PC-3 (cell line): ENCODE measurements at regions not wholly inside any gene's neighbourhood (a gene's known extent, or its start where the extent isn't known, plus 50 kb on each side); places are given as distances from the start of the nearest gene placed in this dataset.

Experiments
- ATAC-seq: fragments of 200-7000 bp; cut with Tn5 transposase; 2 replicates; pipeline ENCODE4 v1.9.1; 2020; ENCODE audit warnings: mild to moderate bottlenecking, moderate library complexity
- BruUV-seq: library from RNA; stranded (reverse); fragments of 400-500 nt; replicated peaks from 2 replicates; lab custom pipeline; 2021; lab: Mats Ljungman, UMichigan
- CTCF ChIA-PET: fragments of 300-600 bp; sonication (Branson Sonifier 250); formaldehyde crosslinking; loops from one replicate; lab custom pipeline; 2022; ENCODE audit warnings: antibody characterized with exemption; lab: Charles Lee
- POLR2A ChIA-PET: fragments of 300-600 bp; sonication (Branson Sonifier 250); formaldehyde crosslinking; loops from one replicate; lab custom pipeline; 2022; ENCODE audit warnings: antibody characterized with exemption; ENCODE audit not compliant: unreplicated experiment; lab: Charles Lee
- DNase-seq: peaks from one replicate; pipeline ENCODE4 v3.0.0-alpha.2; 2015
- H2AFZ ChIP-seq: fragments of 300-600 bp; sonication (generic); 2 replicates; pipeline ENCODE4 v1.6.0; 2016; ENCODE audit warnings: antibody characterized with exemption, low read length
- H3F3A ChIP-seq: fragments of 300-600 bp; sonication (generic); one replicate; pipeline ENCODE4 v1.6.0; 2017; ENCODE audit warnings: antibody characterized with exemption, low read length, control low read depth, mild to moderate bottlenecking; ENCODE audit not compliant: unreplicated experiment
- H3K27ac ChIP-seq: fragments of 300-600 bp; sonication (generic); 2 replicates; pipeline ENCODE4 v1.5.1; 2016; ENCODE audit warnings: mild to moderate bottlenecking, low read length
- H3K27me3 ChIP-seq: fragments of 300-600 bp; sonication (generic); 2 replicates; pipeline ENCODE4 v1.6.1; 2016; ENCODE audit warnings: low read length, mixed read lengths
- H3K36me3 ChIP-seq: fragments of 300-600 bp; sonication (generic); 2 replicates; pipeline ENCODE4 v1.6.1; 2016; ENCODE audit warnings: low read depth, mixed run types, low read length, mixed read lengths
- H3K4me1 ChIP-seq: fragments of 300-600 bp; sonication (generic); 2 replicates; pipeline ENCODE4 v1.5.1; 2016; ENCODE audit warnings: low read length; ENCODE audit not compliant: insufficient read depth
- H3K4me2 ChIP-seq: fragments of 300-600 bp; sonication (generic); 2 replicates; pipeline ENCODE4 v1.6.0; 2016; ENCODE audit warnings: low read length
- H3K4me3 ChIP-seq: fragments of 300-600 bp; sonication (generic); 2 replicates; pipeline ENCODE4 v1.5.1; 2016; ENCODE audit warnings: mild to moderate bottlenecking, low read length, mixed read lengths
- H3K79me2 ChIP-seq: fragments of 300-600 bp; sonication (generic); 2 replicates; pipeline ENCODE4 v1.6.1; 2017; ENCODE audit warnings: low read length, mixed read lengths
- H3K9ac ChIP-seq: fragments of 300-600 bp; sonication (generic); 2 replicates; pipeline ENCODE4 v1.6.0; 2016; ENCODE audit warnings: mild to moderate bottlenecking, low read length
- H3K9me2 ChIP-seq: fragments of 300-600 bp; sonication (generic); replicated peaks from 2 replicates; pipeline ENCODE4 v1.6.1; 2016; ENCODE audit warnings: mixed run types, low read length, mixed read lengths
- H3K9me3 ChIP-seq: fragments of 300-600 bp; sonication (generic); 2 replicates; pipeline ENCODE4 v1.6.1; 2016; ENCODE audit warnings: low read length, mixed read lengths
- H4K20me1 ChIP-seq: fragments of 300-600 bp; sonication (generic); 2 replicates; pipeline ENCODE4 v1.6.1; 2016; ENCODE audit warnings: low read length, mixed read lengths
- EZH2 ChIP-seq: fragments of 300-600 bp; sonication (generic); IDR thresholded peaks from one replicate; pipeline ENCODE4 v1.6.1; 2017; ENCODE audit warnings: antibody characterized with exemption, mild to moderate bottlenecking, low read length; ENCODE audit not compliant: unreplicated experiment
- EZH2phosphoT487 ChIP-seq: fragments of 300-600 bp; sonication (generic); IDR thresholded peaks from 2 replicates; pipeline ENCODE4 v1.6.1; 2018; ENCODE audit warnings: mild to moderate bottlenecking, antibody characterized with exemption, low read length, borderline replicate concordance
- intact Hi-C: fragments of 100-400 bp; cut with micrococcal nuclease; formaldehyde crosslinking; loops from 2 replicates; pipeline ENCODE4 v1.9.0; 2023
- TF ChIP-seq, protein P1 (sequence below): fragments of 300-600 bp; sonication (generic); conservative IDR thresholded peaks from 2 replicates; pipeline ENCODE4 v1.5.1; 2017; ENCODE audit warnings: antibody characterized with exemption, low read depth, mild to moderate bottlenecking, low read length

DNA sequence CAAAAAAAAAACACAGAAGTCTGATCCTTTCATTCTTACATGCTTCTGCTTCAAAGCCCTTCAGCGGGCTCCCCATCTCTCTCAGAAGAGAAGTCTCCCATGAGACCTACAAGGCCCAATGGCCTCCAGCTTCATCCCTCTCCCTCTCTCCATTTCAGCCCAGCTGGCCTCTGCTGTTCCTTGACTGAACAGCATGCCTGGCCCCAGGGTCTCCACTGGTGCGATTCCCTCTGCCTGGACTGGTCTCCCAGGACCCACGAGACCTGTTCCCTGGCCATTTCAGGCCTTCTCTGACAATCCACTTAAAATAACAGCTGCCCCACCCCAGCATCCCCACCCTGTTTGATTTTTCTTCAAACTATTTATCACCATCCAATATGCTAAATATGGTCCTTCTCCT is 91.2 kb downstream of the AIPL1 start:
- intact Hi-C loops: no loop called here
- CTCF ChIA-PET: interaction anchor here (0.5 kb wide), 1 partner anchor 1306 kb away, joined by 7 read pairs; no protein-coding TSS in a partner anchor
- Histone ChIP-seq H3K4me1 (no peaks in the 10 kb centered on the region), H3K27me3 (peaks cover 7% of the 10 kb centered on the region), H3F3A (no peaks in the 10 kb centered on the region), H3K9me2 (no peaks in the 10 kb centered on the region), H3K36me3 (no peaks in the 10 kb centered on the region), H3K9ac (no peak overlapping the region), H3K4me3 (no peak overlapping the region), H4K20me1 (no peaks in the 10 kb centered on the region), H2AFZ (no peak overlapping the region), H3K4me2 (no peak overlapping the region), H3K9me3 (no peaks in the 10 kb centered on the region), H3K79me2 (no peaks in the 10 kb centered on the region), H3K27ac (no peak overlapping the region)
- TF ChIP-seq, protein P1, sequence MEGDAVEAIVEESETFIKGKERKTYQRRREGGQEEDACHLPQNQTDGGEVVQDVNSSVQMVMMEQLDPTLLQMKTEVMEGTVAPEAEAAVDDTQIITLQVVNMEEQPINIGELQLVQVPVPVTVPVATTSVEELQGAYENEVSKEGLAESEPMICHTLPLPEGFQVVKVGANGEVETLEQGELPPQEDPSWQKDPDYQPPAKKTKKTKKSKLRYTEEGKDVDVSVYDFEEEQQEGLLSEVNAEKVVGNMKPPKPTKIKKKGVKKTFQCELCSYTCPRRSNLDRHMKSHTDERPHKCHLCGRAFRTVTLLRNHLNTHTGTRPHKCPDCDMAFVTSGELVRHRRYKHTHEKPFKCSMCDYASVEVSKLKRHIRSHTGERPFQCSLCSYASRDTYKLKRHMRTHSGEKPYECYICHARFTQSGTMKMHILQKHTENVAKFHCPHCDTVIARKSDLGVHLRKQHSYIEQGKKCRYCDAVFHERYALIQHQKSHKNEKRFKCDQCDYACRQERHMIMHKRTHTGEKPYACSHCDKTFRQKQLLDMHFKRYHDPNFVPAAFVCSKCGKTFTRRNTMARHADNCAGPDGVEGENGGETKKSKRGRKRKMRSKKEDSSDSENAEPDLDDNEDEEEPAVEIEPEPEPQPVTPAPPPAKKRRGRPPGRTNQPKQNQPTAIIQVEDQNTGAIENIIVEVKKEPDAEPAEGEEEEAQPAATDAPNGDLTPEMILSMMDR: no peak
- no peak for TF ChIP-seq EZH2
- no peak for TF ChIP-seq EZH2phosphoT487
- ATAC-seq (no peak), DNase-seq (no peak)
- POLR2A ChIA-PET: no interaction called here
- no TSS peak for BruUV-seq

DNA sequence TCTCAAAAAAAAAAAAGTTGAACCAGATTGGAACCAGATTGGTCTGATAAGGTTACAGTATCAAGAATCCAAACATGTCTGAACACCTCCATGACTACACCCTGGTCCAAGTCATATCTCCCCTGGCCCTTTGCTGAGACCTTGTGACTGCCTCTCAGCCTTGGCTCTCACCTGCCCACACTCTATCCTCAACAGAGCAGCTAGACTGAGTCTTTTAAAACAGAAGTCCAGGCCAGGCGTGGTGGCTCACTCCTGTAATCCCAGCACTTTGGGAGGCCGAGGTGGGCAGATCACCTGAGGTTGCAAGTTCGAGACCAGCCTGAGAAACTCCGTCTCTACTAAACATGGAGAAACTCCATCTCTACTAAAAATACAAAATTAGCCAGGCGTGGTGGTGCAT is 91.7 kb downstream of the AIPL1 start:
- CTCF ChIA-PET: interaction anchor here (0.5 kb wide), 1 partner anchor 1305 kb away, joined by 7 read pairs; no protein-coding TSS in a partner anchor

DNA sequence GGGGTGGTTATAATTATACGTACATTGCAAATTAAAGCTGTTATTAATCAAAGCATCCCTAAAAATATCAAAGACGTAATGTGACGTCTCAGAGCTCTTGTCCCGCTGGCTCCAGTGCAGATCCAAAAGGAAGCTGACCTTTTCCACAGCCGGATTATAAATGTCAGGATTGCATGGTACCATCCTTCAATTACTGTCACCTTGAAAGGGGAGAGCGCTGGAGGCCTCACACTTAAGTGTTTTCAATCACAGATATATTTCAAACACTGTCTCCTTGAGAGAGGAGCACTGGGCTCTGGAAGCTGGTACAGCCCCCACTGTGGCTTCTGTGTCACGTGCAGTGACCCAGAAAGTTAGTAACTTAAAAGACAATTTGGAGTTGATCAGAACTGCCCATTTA is 94.2 kb downstream of the AIPL1 start:
- ChIA-PET CTCF (no interaction called here), POLR2A (no interaction called here)
- Histone ChIP-seq H3K4me1 (no peaks in the 10 kb centered on the region), H3K9me2 (no peaks in the 10 kb centered on the region), H3K9ac (no peak overlapping the region), H3K27me3 (peaks cover 15% of the 10 kb centered on the region), H3K36me3 (no peaks in the 10 kb centered on the region), H3F3A (no peaks in the 10 kb centered on the region), H3K4me2 (no peak overlapping the region), H3K27ac (no peak overlapping the region), H3K9me3 (no peaks in the 10 kb centered on the region), H3K79me2 (no peaks in the 10 kb centered on the region), H3K4me3 (no peak overlapping the region), H4K20me1 (no peaks in the 10 kb centered on the region), H2AFZ (no peak overlapping the region)
- TF ChIP-seq, protein P1: no peak
- TF ChIP-seq EZH2phosphoT487 (no peak), EZH2 (no peak)
- BruUV-seq: no TSS peak
- intact Hi-C loops: no loop called here
- no peak for ATAC-seq
- DNase-seq: no peak

More for the DNA sequence above, 91.7 kb downstream of the AIPL1 start:
- no peak for ATAC-seq
- intact Hi-C loops: no loop called here
- POLR2A ChIA-PET: no interaction called here
- Histone ChIP-seq H3K9ac (no peak overlapping the region), H3K36me3 (no peaks in the 10 kb centered on the region), H3K4me1 (no peaks in the 10 kb centered on the region), H3K79me2 (no peaks in the 10 kb centered on the region), H2AFZ (no peak overlapping the region), H3F3A (no peaks in the 10 kb centered on the region), H3K27me3 (peaks cover 7% of the 10 kb centered on the region), H3K27ac (no peak overlapping the region), H3K4me2 (no peak overlapping the region), H3K9me3 (no peaks in the 10 kb centered on the region), H3K9me2 (no peaks in the 10 kb centered on the region), H3K4me3 (no peak overlapping the region), H4K20me1 (no peaks in the 10 kb centered on the region)
- no peak for DNase-seq
- BruUV-seq: no TSS peak
- TF ChIP-seq, protein P1: no peak
